ENCODE measurements at regions not wholly inside any gene's neighbourhood (a gene's known extent, or its start where the extent isn't known, plus 50 kb on each side); places are given as distances from the start of the nearest gene placed in this dataset.

- TF ChIP-seq POLR2A (IDR thresholded peaks at IDR 0.05) (no peak), CTCF (IDR thresholded peaks at IDR 0.05) (no peak)
These were observed 315.8 kb downstream of the BLID start for GRCh38 chr11:121800240-121800639.

Measured in lower leg skin (tissue), 3 donors.